HG03139 (cell line): ENCODE measurements at regions not wholly inside any gene's neighbourhood (a gene's known extent, or its start where the extent isn't known, plus 50 kb on each side); places are given as distances from the start of the nearest gene placed in this dataset.
"Not testable (repeated sequence)": the region's sequence is repeated elsewhere in the genome, so short reads cannot be mapped to it uniquely, and the experiment has no call there.

Experiments used
- ATAC-seq: cut with Tn5 transposase; IDR thresholded peaks from one replicate; pipeline ENCODE4 v1.9.1; 2021; ENCODE audit not compliant: unreplicated experiment

DNA sequence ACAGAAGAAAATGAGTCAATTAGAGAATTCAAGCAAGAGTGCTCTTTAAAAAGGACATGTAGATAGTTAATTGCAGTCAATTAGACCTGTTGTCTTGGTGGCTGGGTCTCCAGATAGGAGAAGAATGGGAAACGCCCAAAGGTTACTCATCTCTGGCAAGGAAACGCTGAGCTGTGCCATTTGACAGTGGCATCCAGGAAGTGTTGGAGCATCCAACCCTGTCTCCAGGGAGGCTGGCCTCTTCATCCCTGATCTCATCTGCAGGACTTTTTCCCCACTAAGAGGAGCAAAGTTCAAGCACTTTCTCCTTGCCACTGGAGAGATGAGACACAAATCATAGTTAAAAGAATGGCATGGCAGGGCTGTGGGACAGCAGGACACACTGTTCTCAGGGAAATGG, 111.7 kb upstream of the MSX2 start:
- ATAC-seq: no peak

DNA sequence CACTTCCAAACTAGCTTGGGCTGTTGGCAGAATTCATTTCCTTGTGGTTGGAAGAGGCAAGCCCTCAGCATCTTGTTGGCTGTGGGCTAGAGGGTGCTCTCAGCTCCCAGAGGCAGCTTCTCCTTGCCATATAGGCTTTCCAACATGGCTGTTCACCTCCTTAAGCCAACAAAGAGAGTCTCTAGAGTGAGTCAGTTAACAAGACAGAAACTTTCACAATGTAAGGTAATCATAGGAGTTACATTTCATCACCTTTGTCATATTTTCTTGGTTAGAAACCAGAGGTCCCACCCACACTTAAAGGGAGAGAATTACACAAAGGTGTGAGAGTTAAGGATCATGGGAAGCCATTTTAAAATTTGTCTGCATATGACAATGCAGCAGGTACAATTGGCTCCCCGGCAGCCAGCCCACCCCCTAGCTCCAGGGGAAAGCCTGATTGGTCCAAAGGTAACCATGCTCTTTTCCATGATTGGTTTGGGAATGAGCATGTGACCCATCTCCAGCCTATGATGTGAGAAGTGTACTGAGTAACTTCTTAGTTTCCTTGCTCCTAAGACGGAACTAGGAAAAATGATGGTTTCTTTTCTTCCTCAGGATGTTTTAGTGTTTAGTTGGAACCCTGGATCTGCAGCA, 109.8 kb upstream of the MSX2 start:
- no peak for ATAC-seq

DNA sequence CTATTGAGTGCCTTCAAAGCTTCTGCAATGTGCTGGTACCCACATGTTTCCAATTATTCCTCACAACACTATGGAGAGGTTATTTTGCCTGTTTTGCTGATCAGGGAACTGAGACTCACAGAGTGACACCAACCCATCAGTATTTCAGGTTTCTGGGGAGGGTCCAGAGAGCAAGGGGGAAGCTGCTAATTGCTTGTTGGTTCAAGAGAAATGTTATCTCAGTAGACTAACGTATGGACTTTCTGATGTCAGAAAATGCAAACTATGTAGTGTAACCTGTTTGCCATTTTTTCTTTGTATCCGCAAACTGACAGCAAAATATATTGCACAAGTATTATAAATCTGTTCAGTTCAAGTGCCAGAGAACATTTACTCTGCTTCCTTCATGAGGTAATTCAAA, 108.3 kb upstream of the MSX2 start:
- ATAC-seq: no peak

DNA sequence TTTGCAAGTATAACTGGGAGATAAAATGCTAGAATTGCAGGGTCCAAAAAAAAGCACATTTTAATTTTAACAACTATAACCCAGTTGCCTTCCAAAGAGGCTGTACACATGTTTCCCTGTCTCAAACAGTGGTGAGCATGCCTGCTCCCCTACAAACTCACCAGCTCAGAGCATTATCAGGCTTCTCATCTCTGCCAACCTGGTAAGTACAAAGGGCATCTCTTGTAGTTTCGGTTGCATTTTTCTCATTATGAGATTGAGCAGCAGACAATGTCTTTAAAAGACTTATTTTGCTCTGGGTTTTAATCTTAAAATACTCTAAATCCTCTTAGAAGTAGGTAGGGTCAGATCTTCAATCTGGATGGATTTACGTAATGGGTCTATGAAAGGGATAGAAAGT, 107.1 kb upstream of the MSX2 start:
- ATAC-seq: no peak

DNA sequence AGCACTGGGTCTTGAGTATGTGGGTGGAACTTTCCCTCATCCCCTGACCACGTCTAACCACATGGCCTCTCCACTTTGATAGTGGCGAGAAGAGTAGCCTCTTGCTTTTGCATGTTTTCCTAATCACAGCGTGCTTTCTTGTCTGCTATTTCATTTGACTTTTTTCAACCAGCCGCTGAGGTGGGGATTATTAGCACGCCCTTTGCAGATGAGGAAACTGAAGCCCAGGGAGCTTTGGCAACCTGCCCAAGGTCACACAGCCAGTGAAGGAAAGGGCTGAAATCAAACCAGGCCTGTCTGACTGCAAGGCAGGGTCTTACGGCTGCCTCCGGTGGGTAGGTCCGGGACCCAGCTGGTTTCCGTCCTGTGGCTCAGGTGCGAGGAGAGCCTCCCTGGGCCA, 106.5 kb upstream of the MSX2 start:
- ATAC-seq: no peak

DNA sequence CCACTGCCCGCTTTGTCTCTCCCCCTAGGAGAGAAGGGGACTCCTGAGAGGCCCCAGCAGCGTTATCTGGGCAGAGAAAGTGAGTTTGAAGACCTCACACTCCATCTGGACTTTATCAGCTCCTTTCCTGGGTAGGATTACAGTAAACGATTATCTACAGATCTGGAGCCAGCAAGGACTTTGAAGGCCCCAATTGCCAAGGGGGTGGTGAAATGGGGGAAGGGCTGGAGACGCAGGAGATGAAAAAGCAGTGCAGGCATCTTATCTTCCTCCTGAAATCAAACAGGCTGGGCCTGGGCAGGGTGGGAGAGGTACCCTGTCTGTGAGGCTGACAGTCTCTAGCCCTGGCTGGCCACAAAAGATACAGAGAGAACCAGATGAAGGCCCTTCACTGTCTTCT, 105.8 kb upstream of the MSX2 start:
- no peak for ATAC-seq

DNA sequence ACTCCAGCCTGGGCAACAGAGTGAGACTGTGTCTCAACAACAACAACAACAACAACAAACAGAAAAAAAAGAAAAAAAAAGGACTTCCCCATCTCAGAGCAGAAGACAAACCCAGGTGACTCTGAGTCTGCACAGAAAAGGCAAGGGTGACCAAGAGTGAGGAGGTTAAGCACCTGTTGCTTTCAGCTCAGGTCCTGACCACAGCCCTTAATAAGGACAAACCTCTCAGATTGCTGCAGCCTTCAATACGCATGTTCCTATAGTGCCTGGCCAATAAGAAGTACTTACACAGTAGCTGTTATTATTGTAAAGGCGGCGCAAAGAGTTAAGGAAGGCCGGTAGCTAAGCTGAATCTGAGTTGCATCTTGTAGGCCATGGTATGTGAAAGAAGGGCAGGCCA, 102.3 kb upstream of the MSX2 start:
- ATAC-seq: no peak

DNA sequence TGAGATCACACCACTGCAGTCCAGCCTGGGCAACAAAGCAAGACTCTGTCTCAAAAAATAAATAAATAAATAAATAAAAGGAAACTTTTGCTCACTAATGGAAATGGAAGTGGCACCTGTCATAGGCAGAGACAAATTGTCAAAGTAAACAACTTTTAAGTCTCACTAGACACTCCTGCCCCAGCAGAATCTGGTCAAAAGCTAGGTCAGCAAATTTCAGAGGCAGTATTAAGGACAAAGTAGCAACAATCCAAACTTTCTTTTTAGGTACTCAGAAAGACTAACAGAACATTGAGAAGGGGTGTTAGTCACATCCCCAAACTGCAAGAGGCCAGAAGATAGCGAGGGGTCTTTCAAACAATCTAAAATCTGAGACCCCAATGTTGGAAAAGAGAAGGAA, 101.4 kb upstream of the MSX2 start:
- no peak for ATAC-seq

DNA sequence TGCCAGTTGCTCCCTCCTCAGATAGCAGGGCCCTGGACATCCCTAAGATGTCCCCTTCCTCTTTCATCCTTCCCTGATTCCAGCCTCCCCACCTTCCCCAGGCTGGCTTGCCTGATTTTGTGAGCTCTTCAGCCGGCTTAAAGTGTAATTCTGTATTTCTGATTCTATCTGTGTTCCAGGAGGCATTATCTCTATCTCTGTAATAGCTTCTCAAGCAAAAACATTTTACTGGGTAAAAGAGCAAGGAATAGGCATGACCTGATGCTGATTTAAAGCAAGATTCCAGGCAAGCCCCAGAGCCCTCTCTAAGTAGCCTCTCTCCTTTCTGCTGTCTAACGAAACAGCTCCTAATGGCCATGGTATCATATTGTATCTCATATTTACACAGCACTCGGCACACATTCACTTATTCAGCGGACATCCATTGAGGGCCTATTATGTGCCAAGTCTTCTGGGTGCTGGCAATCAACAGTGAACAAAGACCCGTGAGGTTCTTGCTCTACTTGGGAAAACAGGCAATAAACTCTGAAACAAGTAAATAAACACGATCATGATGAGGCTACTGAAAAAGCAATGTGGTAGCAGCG, 100.9 kb upstream of the MSX2 start:
- no peak for ATAC-seq

DNA sequence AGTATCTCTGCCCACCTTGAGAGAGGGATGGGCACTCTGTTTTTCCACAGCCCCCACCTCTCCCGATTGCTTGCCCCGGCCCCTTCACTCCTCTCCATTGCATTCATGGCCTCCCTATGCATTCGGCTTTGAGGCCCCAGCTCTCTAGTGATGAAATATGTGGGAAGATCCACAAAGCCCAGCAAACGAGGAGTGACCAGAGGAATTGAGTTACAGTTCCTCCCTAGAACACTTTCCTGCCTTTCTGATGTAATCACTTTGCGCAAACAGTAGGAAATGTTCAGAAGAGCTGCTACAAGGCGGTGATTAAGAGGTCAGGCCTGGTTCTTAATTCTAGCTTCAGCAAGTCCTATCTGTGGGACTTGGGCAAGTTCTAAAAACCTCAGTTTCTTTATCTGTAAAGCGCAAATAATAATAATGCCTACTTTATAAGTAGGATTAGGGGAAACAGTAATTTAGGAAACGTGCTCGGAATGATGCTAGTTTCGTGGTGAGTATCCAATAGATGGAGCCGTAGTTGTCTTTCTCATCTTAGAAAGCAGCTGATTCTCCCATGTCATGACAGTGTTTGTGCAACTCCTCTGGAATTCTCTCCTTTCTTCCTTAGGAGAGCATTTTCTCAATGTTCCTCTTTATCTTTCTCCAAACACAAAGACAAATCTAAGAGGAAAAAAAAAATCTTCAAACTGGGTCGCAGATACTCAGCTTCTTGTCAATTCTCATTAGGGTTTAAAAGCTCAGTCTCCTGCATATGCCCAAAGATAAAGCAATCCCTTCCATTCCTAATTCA, 99.5 kb upstream of the MSX2 start:
- no peak for ATAC-seq

DNA sequence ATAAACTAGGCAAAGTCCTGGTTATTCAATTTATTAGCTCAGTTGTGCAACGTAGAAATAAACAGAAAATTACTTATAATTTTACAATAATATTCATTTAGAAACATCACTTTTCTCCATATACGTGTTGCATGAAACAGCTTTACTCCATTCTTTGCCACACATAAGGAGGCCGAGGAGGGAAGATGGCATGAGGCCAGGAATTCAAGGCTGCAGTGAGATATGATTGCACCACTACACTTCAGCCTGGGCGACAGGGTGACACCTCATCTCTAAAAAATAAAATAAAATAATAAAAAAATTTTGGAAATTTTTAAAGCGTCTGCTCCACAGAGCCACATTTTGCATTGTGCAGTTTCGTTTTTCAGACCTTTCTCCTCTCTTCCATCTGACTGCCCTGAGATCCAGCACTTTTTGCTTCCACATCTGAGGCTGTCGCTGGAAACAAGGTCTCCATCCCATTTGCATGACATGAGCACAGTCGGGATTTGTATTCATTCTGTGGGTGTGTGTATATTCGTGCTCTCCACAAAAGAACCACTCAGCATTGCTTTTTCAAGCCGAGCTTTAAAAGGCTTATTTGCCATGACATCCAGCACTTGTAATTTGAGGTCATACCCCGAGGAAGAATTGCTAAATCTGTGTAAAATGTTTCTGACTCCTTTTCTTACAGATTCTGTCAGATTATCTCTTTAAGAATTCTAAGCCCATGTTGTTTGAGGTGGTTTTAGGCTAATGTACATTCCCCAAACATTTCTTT, 98.6 kb upstream of the MSX2 start:
- no peak for ATAC-seq

DNA sequence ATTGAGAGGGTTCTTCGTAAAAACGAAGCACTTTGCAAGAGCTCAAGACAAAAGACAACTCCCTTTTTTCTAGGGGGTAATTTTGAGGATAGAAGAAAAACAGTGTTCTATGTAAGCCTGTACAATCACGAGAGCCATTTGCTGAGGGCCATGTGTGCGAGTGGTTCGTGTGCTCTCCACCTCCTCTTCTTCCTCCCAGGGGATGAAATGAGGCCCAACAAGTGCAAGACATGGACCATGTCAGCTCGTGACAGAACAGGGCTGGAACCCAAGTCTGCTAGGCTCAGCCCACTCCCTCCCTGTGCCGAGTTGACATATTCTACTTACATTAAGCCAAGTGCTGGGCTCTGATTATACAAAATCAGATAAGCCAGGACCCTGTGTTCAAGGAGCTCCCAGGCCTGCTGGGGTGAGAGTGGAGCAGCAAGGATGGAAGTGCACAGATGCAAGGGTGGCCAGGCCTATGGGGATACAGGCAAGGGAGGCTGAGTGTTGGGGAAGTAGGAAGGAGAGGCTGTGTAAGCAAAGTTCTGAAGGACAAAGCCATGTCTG, 97.9 kb upstream of the MSX2 start:
- ATAC-seq: no peak

DNA sequence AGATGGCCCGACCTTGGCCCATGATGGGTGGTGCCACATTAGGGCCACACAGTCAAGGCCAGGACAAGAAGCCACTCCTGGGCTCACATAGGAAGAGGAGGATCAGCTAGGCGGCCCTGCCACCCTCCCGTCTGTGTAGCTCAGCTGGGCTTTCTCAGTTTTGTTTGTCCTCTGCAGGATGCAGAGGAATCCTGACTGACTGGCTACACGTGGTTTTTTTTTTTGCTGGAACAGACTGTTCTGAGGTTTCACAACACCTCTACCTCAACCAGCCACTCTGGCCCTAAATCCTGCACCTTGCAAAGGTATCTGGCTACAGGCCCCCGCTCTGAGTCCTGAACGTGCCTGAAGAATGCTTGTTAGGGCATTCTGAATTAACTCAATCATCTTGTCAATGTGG, 88.3 kb upstream of the MSX2 start:
- no peak for ATAC-seq

DNA sequence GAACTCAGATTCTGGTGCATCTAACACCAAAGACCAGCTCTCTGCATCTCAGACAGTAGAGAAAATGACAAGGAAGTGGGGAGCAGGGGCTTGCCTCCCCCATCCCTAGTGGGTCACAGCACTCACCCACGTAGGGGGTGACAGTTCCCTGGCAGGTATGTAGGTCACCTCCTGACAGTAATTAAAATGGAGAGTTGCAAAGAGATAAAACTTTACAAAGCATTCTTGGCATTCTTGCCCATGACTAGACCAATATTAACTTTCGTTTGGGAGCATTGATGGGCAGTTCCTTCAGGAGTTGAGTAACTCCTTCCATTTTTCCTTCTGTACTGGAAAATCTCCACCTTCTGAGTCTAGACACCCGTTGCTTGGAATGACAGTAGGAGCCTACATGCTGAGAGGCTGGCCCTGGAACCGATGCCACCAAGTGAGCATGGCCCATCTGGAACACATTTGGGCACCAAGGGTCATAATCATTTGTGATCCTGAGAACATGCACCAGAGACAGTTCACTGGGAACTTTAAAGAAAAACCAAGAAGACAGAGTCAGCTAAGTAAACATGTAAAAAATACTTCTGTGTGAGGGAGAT, 81.5 kb upstream of the MSX2 start:
- ATAC-seq: no peak

DNA sequence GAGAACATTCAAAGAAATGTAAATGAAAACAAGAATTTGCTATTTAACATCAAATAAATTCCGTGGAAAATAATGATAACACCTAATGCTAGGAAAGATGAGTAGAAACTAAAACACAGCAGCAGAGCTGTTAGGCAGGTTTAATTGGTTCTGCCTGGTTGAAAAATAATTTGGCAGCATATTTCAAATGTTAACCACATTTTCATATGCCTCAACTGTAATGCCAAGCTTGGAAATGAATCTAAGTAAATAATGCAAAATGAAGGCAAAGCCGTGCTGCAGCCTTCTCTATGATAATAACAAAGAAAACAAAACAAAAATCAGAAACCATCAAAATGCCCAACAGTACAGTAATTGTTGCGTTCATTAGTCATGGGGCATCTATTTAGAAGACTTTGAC, 79.9 kb upstream of the MSX2 start:
- ATAC-seq: no peak

DNA sequence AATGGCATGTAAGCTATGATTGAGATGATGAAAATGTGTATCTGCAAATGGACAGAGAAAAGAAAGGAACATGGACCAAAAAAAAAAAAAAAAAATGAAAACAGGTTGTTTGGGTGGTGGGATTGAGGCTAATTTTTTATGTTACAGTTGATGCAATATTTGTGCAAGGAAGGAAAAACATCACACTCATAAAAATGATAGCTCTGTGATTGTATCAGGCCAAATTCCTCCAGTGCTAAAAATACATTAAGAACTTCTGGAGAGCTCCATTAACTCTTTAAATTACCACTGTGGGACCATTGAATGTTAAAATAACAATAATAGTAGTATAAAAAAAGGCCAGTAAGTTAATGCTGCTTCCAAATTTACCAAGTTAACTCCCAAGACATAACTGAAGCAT, 79.5 kb upstream of the MSX2 start:
- ATAC-seq: no peak

DNA sequence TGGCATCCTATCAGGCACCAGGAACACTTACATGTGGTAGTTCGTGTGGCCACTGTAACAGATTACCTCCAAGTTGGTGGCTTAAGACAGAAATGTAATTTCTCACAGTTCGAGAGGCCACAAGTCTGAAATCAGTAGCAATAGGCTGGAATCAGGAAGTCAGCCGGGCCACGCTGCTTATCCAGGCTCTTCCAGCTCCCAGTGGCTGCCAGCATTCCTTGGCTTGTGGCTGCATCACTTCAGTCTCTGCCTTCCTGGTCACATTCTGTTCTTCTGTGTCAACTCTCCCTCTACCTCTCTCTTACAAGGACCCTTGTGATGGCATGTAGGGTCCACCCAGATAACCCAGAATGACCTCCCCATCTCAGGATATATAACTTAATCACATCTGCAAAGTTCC, 78.7 kb upstream of the MSX2 start:
- ATAC-seq: no peak

DNA sequence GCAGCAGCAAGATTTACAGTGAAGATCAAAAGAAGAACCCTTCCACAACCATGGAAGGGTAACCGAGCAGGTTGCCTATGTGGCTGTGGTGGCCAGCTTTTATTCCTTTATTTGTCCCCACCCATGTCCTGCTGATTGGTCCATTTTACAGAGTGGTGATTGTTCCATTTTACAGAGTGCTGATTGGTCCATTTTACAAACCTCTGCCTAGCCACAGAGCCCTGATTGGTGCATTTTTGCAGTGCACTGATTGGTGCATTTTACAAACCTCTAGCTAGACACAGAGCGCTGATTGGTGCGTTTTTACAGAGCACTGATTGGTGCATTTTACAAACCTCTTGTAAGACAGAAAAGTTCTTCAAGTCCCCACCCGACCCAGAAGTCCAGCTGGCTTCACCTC, 75.8 kb upstream of the MSX2 start:
- ATAC-seq: not testable (repeated sequence)

DNA sequence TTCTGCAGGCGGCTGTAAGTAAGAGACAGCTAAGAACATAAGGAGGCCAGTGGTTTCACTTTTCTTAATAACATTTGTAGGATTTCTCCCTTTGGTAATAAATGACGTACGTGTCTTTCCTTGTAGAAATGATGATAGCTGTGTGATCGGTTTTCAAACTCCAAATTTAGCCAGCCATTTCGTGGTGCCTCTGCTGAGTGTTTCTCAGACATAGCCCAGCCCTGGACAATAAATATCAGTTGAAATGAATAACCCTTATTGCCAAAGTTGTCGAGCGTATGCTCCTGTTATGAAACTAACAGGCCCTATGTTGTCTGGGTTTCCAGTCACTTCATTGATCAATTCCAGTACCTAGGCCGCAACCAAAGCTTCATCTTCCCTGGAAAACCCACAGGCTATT, 75.0 kb upstream of the MSX2 start:
- no peak for ATAC-seq

DNA sequence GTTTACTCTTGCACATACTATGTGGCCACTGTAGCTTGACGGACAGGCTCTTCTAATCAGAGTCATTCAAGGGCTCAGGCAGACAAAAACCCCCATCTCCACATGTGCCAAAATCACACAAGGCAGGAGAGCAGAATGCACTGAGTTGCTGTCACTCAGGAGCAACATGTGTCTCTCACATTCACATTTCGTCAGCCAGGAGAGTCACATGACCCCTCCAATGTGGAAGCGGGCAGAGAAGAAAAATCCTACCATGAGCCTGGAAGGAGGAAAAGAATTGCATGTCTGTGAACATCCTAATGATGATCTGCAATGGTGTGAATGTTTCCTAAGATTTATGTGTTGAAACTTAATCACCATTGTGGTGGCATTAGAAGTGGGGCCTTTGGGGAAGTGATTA, 69.9 kb upstream of the MSX2 start:
- ATAC-seq: no peak

DNA sequence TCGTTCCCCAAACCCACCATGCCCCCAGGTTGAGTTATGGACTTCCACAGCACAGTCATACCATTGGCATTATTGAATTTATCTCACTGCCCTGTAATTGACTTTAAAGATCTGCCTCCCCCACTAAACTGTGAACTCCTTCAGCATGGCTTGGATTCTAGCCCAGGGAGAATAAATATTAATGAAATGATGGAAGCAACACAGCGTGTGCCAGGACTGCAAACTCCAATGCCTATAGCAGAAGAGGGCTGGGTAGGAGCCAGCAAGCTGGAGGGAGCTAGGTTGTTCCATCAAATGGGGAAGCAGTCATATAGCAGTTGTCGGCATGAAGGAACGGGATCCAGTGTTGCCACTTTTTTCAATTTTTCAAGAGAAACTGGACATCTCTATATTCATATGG, 69.0 kb upstream of the MSX2 start:
- ATAC-seq: no peak
